GM23338 (cell line): ENCODE measurements at regions not wholly inside any gene's neighbourhood (a gene's known extent, or its start where the extent isn't known, plus 50 kb on each side); places are given as distances from the start of the nearest gene placed in this dataset.

Experiments used
- ATAC-seq: fragments of 200-7000 bp; cut with Tn5 transposase; 3 replicates; pipeline ENCODE4 v1.9.1; 2020
- DNase-seq: peaks from one replicate; pipeline ENCODE4 v3.0.0-alpha.2; 2015; ENCODE audit warnings: low spot score
- H2AFZ ChIP-seq: fragments of 200-600 bp; sonication (generic); 2 replicates; pipeline ENCODE4 v1.8.0; 2016; ENCODE audit warnings: antibody characterized with exemption, mild to moderate bottlenecking, moderate library complexity
- H3F3A ChIP-seq: fragments of 200-600 bp; sonication (generic); replicated peaks from 2 replicates; pipeline ENCODE4 v1.8.0; 2017; ENCODE audit warnings: antibody characterized with exemption, mixed run types, low read depth
- H3K27ac ChIP-seq: fragments of 200-600 bp; sonication (generic); 2 replicates; pipeline ENCODE4 v1.6.1; 2016; ENCODE audit warnings: low read depth
- H3K27me3 ChIP-seq: fragments of 200-600 bp; sonication (generic); 2 replicates; pipeline ENCODE4 v1.8.0; 2016; ENCODE audit warnings: mild to moderate bottlenecking, mixed run types, moderate library complexity; ENCODE audit not compliant: insufficient read depth
- H3K36me3 ChIP-seq: fragments of 200-600 bp; sonication (generic); 2 replicates; pipeline ENCODE4 v1.8.0; 2016; ENCODE audit warnings: mild to moderate bottlenecking; ENCODE audit not compliant: insufficient read depth
- H3K4me1 ChIP-seq: fragments of 200-600 bp; sonication (generic); 2 replicates; pipeline ENCODE4 v1.8.0; 2016; ENCODE audit warnings: mild to moderate bottlenecking, moderate library complexity; ENCODE audit not compliant: insufficient read depth
- H3K4me2 ChIP-seq: fragments of 200-600 bp; sonication (generic); 2 replicates; pipeline ENCODE4 v1.7.1; 2017; ENCODE audit warnings: mixed run types
- H3K4me3 ChIP-seq: fragments of 200-600 bp; sonication (generic); 2 replicates; pipeline ENCODE4 v1.6.1; 2016; ENCODE audit warnings: mixed run types
- H3K79me2 ChIP-seq: fragments of 200-600 bp; sonication (generic); replicated peaks from 2 replicates; pipeline ENCODE4 v1.8.0; 2017; ENCODE audit warnings: mild to moderate bottlenecking; ENCODE audit not compliant: insufficient read depth
- H3K9me2 ChIP-seq: fragments of 200-600 bp; sonication (generic); 2 replicates; pipeline ENCODE4 v1.8.0; 2017; ENCODE audit not compliant: insufficient read depth
- H4K20me1 ChIP-seq: fragments of 200-600 bp; sonication (generic); replicated peaks from 2 replicates; pipeline ENCODE4 v1.8.0; 2017; ENCODE audit warnings: mild to moderate bottlenecking; ENCODE audit not compliant: insufficient read depth
- H3K27ac Mint-ChIP-seq: 2 replicates; pipeline ENCODE4 v1.8.0; 2020; ENCODE audit warnings: inconsistent platforms, mild to moderate bottlenecking, moderate library complexity, mixed read lengths
- H3K27me3 Mint-ChIP-seq: 3 replicates; pipeline ENCODE4 v1.8.0; 2022; ENCODE audit warnings: low read depth, mild to moderate bottlenecking, moderate library complexity, mixed read lengths, inconsistent platforms; ENCODE audit not compliant: insufficient read depth, poor library complexity
- H3K36me3 Mint-ChIP-seq: 3 replicates; pipeline ENCODE4 v1.8.0; 2021; ENCODE audit warnings: low read depth, mild to moderate bottlenecking, inconsistent platforms, moderate library complexity, mixed read lengths
- H3K4me1 Mint-ChIP-seq: 3 replicates; pipeline ENCODE4 v1.8.0; 2020; ENCODE audit warnings: mild to moderate bottlenecking, inconsistent platforms, mixed read lengths
- H3K4me3 Mint-ChIP-seq: 3 replicates; pipeline ENCODE4 v1.8.0; 2021; ENCODE audit warnings: moderate library complexity, mild to moderate bottlenecking, inconsistent platforms, mixed read lengths
- H3K9me3 Mint-ChIP-seq: 3 replicates; pipeline ENCODE4 v1.8.0; 2020; ENCODE audit warnings: moderate library complexity, mild to moderate bottlenecking, inconsistent platforms, mixed read lengths
- ETS1 ChIP-seq: IDR thresholded peaks from 2 replicates; pipeline ENCODE4 v1.6.1; 2016; ENCODE audit warnings: antibody characterized with exemption
- EZH2phosphoT487 ChIP-seq: fragments of 200-600 bp; sonication (generic); IDR thresholded peaks from one replicate; pipeline ENCODE4 v1.8.1; 2018; ENCODE audit warnings: antibody characterized with exemption; ENCODE audit not compliant: unreplicated experiment
- JUNB ChIP-seq: IDR thresholded peaks from one replicate; pipeline ENCODE4 v1.6.1; 2016; ENCODE audit warnings: antibody characterized with exemption; ENCODE audit not compliant: unreplicated experiment
- POLR2AphosphoS5 ChIP-seq: IDR thresholded peaks from 2 replicates; pipeline ENCODE4 v1.6.1; 2016; ENCODE audit warnings: antibody characterized with exemption, low read depth
- REST ChIP-seq: IDR thresholded peaks from one replicate; pipeline ENCODE4 v1.6.1; 2018; ENCODE audit warnings: antibody characterized with exemption; ENCODE audit not compliant: unreplicated experiment
- STAT1 ChIP-seq: IDR thresholded peaks from one replicate; pipeline ENCODE4 v1.6.1; 2016; ENCODE audit warnings: antibody characterized with exemption; ENCODE audit not compliant: unreplicated experiment
- ZNF114 ChIP-seq: fragments of 250-450 bp; sonication (Bioruptor Pico); IDR thresholded peaks from 2 replicates; pipeline ENCODE4 v1.5.0; 2020; ENCODE audit warnings: mild to moderate bottlenecking, moderate library complexity
- ZNF331 ChIP-seq: fragments of 250-450 bp; sonication (Bioruptor Pico); IDR thresholded peaks from 2 replicates; pipeline ENCODE4 v1.5.0; 2020; ENCODE audit warnings: low read depth, mild to moderate bottlenecking, moderate library complexity

GRCh38 chr5:62938927-62939326, 360.3 kb downstream of the LRRC70 start (continued):
- TF ChIP-seq REST (no peak), POLR2AphosphoS5 (no peak), EZH2phosphoT487 (no peak), ETS1 (no peak), STAT1 (no peak), ZNF331 (CRISPR knock-in tag) (no peak)

- Histone ChIP-seq H3K79me2 (no peaks in the 10 kb centered on the region), H3K9me2 (peaks cover 8% of the 10 kb centered on the region; the same call in 1 of the 2 replicates), H3K4me2 (no peak overlapping the region), H3K36me3 (no peaks in the 10 kb centered on the region), H3K4me3 (no peak overlapping the region), H2AFZ (peak overlapping the region; percentile 80; the same call in 1 of the 2 replicates), H3K27me3 (no peaks in the 10 kb centered on the region), H3F3A (no peaks in the 10 kb centered on the region), H3K27ac (no peak overlapping the region), H4K20me1 (no peaks in the 10 kb centered on the region), H3K4me1 (peaks cover 9% of the 10 kb centered on the region; the same call in 1 of the 2 replicates)
- H3K36me3 Mint-ChIP-seq = no peaks in the 10 kb centered on the region
- no peaks in the 10 kb centered on the region for H3K27me3 Mint-ChIP-seq
- peaks cover 11% of the 10 kb centered on the region; the same call in 2 of the 3 replicates for H3K4me1 Mint-ChIP-seq
- H3K27ac Mint-ChIP-seq = no peak overlapping the region
- H3K9me3 Mint-ChIP-seq = no peaks in the 10 kb centered on the region
- ATAC-seq (no peak), DNase-seq (no peak)
- no peak for TF ChIP-seq REST
- TF ChIP-seq JUNB = no peak
- no peak for TF ChIP-seq POLR2AphosphoS5
- TF ChIP-seq ZNF114 (CRISPR knock-in tag) = no peak
- no peak overlapping the region for H3K4me3 Mint-ChIP-seq
Measured at GRCh38 chr5:62937661-62938558, 359.3 kb downstream of the LRRC70 start.
